ENCODE measurements at regions not wholly inside any gene's neighbourhood (a gene's known extent, or its start where the extent isn't known, plus 50 kb on each side); places are given as distances from the start of the nearest gene placed in this dataset.

DNA sequence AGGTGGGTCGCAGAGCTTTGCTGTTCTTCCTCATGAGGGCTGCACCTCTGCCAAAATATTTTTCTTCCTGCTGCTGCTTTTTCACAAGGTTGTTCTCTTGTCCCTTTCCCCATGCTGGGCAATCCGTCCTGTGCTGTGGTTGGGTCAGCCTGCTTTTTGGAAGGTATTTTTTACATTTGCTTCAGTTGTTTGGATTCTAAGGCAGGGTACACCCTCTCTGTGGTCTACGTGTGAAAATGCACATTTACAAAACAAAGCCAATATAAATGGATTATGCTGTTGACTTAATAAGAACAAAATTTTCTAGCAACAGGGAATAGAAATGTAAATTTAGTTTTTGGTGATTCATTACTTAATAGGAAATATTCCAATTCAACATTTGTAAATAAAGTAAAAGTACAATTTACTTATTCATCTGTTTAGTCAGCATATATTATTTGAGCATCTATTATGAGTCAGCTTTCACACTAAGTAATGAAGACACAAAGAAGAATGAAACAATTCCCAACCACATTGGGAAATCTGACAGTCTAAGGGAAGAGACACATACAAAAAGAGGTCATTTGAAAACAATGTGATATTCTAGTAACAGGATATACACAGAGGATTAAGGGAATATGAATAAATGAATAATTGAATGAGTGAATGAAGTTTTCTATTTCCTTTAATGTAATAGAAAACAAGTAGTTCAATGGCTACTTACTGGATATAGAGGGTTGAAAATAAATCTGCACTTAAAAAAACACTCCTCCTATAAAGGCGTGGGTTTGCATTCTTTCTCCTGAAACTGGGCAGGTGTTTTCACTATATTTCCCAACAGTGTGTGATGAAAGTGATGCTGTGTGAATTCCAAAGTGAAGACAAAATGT, 94.6 kb upstream of the PRICKLE1 start (continued):
- TF ChIP-seq, protein P1, sequence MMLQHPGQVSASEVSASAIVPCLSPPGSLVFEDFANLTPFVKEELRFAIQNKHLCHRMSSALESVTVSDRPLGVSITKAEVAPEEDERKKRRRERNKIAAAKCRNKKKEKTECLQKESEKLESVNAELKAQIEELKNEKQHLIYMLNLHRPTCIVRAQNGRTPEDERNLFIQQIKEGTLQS (IDR thresholded peaks at IDR 0.05): no peak
- TF ChIP-seq FOXA1 (IDR thresholded peaks at IDR 0.05) (no peak), RAD21 (IDR thresholded peaks at IDR 0.05) (no peak), JUND (IDR thresholded peaks at IDR 0.05) (no peak)
- TF ChIP-seq, protein P2, sequence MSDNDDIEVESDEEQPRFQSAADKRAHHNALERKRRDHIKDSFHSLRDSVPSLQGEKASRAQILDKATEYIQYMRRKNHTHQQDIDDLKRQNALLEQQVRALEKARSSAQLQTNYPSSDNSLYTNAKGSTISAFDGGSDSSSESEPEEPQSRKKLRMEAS (IDR thresholded peaks at IDR 0.05): no peak
- TF ChIP-seq, protein P3, sequence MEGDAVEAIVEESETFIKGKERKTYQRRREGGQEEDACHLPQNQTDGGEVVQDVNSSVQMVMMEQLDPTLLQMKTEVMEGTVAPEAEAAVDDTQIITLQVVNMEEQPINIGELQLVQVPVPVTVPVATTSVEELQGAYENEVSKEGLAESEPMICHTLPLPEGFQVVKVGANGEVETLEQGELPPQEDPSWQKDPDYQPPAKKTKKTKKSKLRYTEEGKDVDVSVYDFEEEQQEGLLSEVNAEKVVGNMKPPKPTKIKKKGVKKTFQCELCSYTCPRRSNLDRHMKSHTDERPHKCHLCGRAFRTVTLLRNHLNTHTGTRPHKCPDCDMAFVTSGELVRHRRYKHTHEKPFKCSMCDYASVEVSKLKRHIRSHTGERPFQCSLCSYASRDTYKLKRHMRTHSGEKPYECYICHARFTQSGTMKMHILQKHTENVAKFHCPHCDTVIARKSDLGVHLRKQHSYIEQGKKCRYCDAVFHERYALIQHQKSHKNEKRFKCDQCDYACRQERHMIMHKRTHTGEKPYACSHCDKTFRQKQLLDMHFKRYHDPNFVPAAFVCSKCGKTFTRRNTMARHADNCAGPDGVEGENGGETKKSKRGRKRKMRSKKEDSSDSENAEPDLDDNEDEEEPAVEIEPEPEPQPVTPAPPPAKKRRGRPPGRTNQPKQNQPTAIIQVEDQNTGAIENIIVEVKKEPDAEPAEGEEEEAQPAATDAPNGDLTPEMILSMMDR (IDR thresholded peaks at IDR 0.05; ENCODE audit: low read depth, low read length, missing input control): no peak

DNA sequence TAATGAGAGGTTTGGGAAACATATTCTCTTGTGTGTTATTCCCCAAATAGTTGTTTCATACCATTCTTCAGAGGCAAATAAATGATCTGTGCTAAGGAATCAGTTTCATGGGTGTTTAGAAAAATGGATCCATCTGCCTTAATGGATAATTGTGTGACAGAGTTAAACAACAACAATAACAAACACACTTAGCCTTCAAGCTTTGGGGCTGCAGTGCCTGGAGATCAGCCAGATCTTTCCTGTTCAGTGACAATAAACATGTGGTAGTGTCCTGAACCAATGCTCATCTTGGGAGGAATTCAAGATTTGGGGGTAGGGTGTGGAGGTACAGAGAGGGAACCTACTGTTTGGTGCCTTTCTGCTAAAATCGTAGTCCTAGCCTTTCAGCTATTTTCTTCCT, 93.7 kb upstream of the PRICKLE1 start:
- WGBS: 68% methylated on average over 1 of the region's 1 CpG

DNA sequence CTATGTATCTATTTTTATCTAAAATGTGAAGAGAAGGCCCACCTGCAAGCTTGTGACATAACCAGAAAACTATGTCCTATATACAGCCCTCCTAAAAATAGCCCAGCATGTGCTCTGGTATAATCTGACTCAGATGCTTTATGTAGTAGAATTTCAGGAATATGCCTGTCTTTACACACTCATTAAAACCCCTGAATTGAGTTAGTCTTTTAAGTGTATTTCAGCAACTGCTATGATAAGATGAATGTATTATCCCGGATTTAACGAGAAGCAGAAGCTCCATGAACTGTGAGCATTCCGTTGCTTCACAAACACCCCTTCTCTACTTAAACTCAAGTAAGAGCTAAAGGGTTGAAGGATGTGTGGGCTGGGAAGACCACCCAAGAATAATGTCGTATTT, 89.9 kb upstream of the PRICKLE1 start:
- Histone ChIP-seq H3K27ac (ENCODE audit: low read depth in 1 of 2, low read length in 2 of 2) (no peak overlapping the region), H3K9me3 (ENCODE audit: control insufficient read depth in 4 of 4, low read length in 3 of 4) (no peaks in the 10 kb centered on the region), H3K27me3 (ENCODE audit: control insufficient read depth in 4 of 4, insufficient read depth in 4 of 4, low read length in 3 of 4) (no peaks in the 10 kb centered on the region), H3K4me1 (ENCODE audit: control insufficient read depth in 4 of 4, insufficient read depth in 4 of 4, low read length in 3 of 4) (no peaks in the 10 kb centered on the region), H3K36me3 (ENCODE audit: control insufficient read depth in 4 of 4, insufficient read depth in 3 of 4, low read depth in 1 of 4, low read length in 3 of 4) (no peaks in the 10 kb centered on the region), H3K9ac (ENCODE audit: low read depth in 1 of 2, low read length in 2 of 2) (no peak overlapping the region), H3K4me3 (ENCODE audit: low read depth in 1 of 3, low read length in 3 of 3) (no peak overlapping the region)
- WGBS: 69% methylated on average over 4 of the region's 4 CpGs
- no peak for DNase-seq (ENCODE audit: low spot score)
- TF ChIP-seq, protein P2 (IDR thresholded peaks at IDR 0.05): no peak
- TF ChIP-seq YY1 (IDR thresholded peaks at IDR 0.05) (no peak), SP1 (IDR thresholded peaks at IDR 0.05) (no peak)

More for the DNA sequence above, 93.7 kb upstream of the PRICKLE1 start:
- no peaks in the 10 kb centered on the region for H3K27me3 ChIP-seq (ENCODE audit: control insufficient read depth in 4 of 4, insufficient read depth in 4 of 4, low read length in 3 of 4)
- no peak overlapping the region for H3K9ac ChIP-seq (ENCODE audit: low read depth in 1 of 2, low read length in 2 of 2)
- H3K4me3 ChIP-seq (ENCODE audit: low read depth in 1 of 3, low read length in 3 of 3): no peak overlapping the region
- H3K4me1 ChIP-seq (ENCODE audit: control insufficient read depth in 4 of 4, insufficient read depth in 4 of 4, low read length in 3 of 4): no peaks in the 10 kb centered on the region
- no peak overlapping the region for H3K27ac ChIP-seq (ENCODE audit: low read depth in 1 of 2, low read length in 2 of 2)
- H3K36me3 ChIP-seq (ENCODE audit: control insufficient read depth in 4 of 4, insufficient read depth in 3 of 4, low read depth in 1 of 4, low read length in 3 of 4): no peaks in the 10 kb centered on the region
- H3K9me3 ChIP-seq (ENCODE audit: control insufficient read depth in 4 of 4, low read length in 3 of 4): no peaks in the 10 kb centered on the region
- TF ChIP-seq EGR1 (IDR thresholded peaks at IDR 0.05; ENCODE audit: low read depth in 2 of 2): no peak
- TF ChIP-seq RAD21 (IDR thresholded peaks at IDR 0.05): no peak
- TF ChIP-seq FOXA2 (IDR thresholded peaks at IDR 0.05): no peak
- TF ChIP-seq HNF4A (conservative IDR thresholded peaks at IDR 0.05): no peak
- TF ChIP-seq, protein P3 (IDR thresholded peaks at IDR 0.05; ENCODE audit: low read depth, low read length, missing input control): no peak
- TF ChIP-seq NR2F2 (IDR thresholded peaks at IDR 0.05): no peak
- no peak for DNase-seq (ENCODE audit: low spot score)

All from liver (tissue), 8 donors.